ENCODE measurements at regions not wholly inside any gene's neighbourhood (a gene's known extent, or its start where the extent isn't known, plus 50 kb on each side); places are given as distances from the start of the nearest gene placed in this dataset.

DNA sequence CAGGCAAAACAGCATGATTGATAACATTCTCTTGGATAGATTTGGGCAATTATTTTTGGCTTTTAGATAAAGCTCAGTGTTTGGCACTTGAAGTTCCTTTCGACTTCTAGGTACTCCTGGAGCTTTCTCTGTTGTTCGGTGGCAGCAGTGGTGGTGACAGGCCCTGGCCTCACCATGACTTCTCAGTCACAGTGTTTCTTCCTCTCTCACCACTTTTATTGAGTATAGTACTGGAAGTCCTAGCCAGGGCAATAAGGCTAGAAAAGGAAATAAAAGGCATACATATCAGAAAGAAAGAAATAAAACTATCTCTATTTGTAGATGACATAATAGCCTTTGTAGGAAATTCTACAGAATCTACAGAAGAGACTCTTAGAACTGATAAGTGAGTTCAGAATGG, 101.2 kb upstream of the SIRPG start:
- Mint-ChIP-seq H3K4me1 (peaks cover 0 to 8% (median 7%) of the 10 kb centered on the region in 4 donors), H3K27me3 (peaks cover 0 to 3% of the 10 kb centered on the region in 2 donors)
- CTCF ChIA-PET (ENCODE audit: partially characterized antibody): interaction anchor here (0.9 to 3.9 kb wide), 3 partner anchors 11 to 255 kb away, joined by 3 to 27 read pairs (median 5); no protein-coding TSS in a partner anchor

DNA sequence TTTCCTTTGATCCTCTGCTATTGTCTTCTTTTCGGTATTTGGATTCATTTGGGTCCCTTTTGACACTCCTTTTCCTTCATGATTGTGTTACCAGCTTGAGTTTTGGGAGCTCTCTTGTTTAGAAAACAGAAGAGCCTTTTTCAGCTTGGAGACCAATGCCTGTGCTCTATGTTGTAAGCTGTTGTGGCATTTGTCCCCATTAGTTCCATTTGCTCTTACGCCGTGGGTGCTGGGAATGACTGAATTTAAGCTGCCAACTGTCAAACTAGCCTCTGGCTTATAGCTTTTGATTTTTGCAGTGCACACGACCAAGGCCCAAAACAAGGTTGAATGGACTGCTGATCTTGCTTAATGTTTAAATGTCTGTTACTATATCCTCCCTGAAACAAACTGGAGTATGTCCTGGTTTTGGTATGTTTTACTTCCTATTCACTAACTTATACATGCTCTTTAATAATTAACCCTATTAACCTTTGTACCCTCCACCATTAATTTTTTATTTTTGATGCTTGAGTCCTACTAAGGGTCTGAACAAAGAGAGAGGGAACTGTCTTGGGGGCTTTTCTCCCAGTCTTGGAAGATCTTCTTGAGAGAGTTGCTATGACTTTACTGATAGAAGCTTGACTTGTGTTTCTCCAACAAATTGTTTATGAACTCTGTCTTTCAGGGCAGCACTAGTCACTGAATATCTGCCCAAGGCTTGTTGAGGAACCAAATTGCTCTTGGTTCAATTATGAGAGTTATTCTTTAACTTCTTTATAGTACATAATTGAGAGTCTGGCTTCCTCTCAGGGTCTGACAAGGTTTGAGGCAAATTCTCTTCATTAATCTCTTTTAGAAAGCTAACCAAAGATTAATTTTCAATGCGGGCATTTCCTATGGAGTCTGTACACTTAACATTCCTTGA, 100.3 kb upstream of the SIRPG start:
- Histone ChIP-seq H3K36me3 (ENCODE audit: insufficient read depth, low read length) (no peaks in the 10 kb centered on the region), H3K27me3 (ENCODE audit: insufficient read depth, low read length) (no peaks in the 10 kb centered on the region), H3K9me3 (ENCODE audit: control insufficient read depth in 1 of 2, low read length in 2 of 2) (no peaks in the 10 kb centered on the region), H3K4me1 (ENCODE audit: insufficient read depth, low read length) (no peaks in the 10 kb centered on the region), H3K27ac (ENCODE audit: low read depth, low read length) (no peak overlapping the region), H3K4me3 (ENCODE audit: low read length in 2 of 2) (no peak overlapping the region)
- Mint-ChIP-seq H3K27me3 (peaks cover 0 to 3% of the 10 kb centered on the region in 2 donors), H3K36me3 (no peaks in the 10 kb centered on the region), H3K4me1 (peaks cover 0 to 9% (median 8%) of the 10 kb centered on the region in 4 donors), H3K27ac (peak overlapping the region in 1 of 7 donors; percentile 57), H3K9me3 (peaks cover 0 to 1% (median 0%) of the 10 kb centered on the region in 8 donors), H3K4me3 (no peak overlapping the region)
- CTCF ChIA-PET (ENCODE audit: partially characterized antibody): interaction anchor here (1.1 to 3.9 kb wide), 6 partner anchors 8 to 254 kb away, joined by 3 to 27 read pairs (median 4); no protein-coding TSS in a partner anchor
- POLR2A ChIA-PET (ENCODE audit: partially characterized antibody): no interaction called here
- DNase-seq: no peak
- intact Hi-C loops (cut with micrococcal nuclease): no loop called here

More for the DNA sequence above, 101.2 kb upstream of the SIRPG start:
- no peak overlapping the region for H3K27ac Mint-ChIP-seq
- H3K36me3 Mint-ChIP-seq: no peaks in the 10 kb centered on the region
- Histone ChIP-seq H3K4me3 (ENCODE audit: low read length in 2 of 2) (no peak overlapping the region), H3K27me3 (ENCODE audit: insufficient read depth, low read length) (no peaks in the 10 kb centered on the region), H3K4me1 (ENCODE audit: insufficient read depth, low read length) (no peaks in the 10 kb centered on the region), H3K27ac (ENCODE audit: low read depth, low read length) (no peak overlapping the region), H3K9me3 (ENCODE audit: control insufficient read depth in 1 of 2, low read length in 2 of 2) (no peaks in the 10 kb centered on the region), H3K36me3 (ENCODE audit: insufficient read depth, low read length) (no peaks in the 10 kb centered on the region)
- no peak overlapping the region for H3K4me3 Mint-ChIP-seq
- POLR2A ChIA-PET (ENCODE audit: partially characterized antibody): no interaction called here
- DNase-seq: no peak
- intact Hi-C loops (cut with micrococcal nuclease): no loop called here
- no peaks in the 10 kb centered on the region for H3K9me3 Mint-ChIP-seq

- Histone ChIP-seq H3K27ac (ENCODE audit: low read depth, low read length) (no peak overlapping the region), H3K36me3 (ENCODE audit: insufficient read depth, low read length) (no peaks in the 10 kb centered on the region), H3K4me1 (ENCODE audit: insufficient read depth, low read length) (no peaks in the 10 kb centered on the region), H3K27me3 (ENCODE audit: insufficient read depth, low read length) (no peaks in the 10 kb centered on the region), H3K4me3 (ENCODE audit: low read length in 2 of 2) (no peak overlapping the region), H3K9me3 (ENCODE audit: control insufficient read depth in 1 of 2, low read length in 2 of 2) (no peaks in the 10 kb centered on the region)
- no peaks in the 10 kb centered on the region for H3K36me3 Mint-ChIP-seq
- H3K4me1 Mint-ChIP-seq: peaks cover 0 to 9% (median 8%) of the 10 kb centered on the region in 4 donors
- peaks cover 0 to 3% of the 10 kb centered on the region in 2 donors for H3K27me3 Mint-ChIP-seq
- peaks cover 0 to 8% (median 6%) of the 10 kb centered on the region in 8 donors for H3K9me3 Mint-ChIP-seq
- intact Hi-C loops (cut with micrococcal nuclease): no loop called here
- H3K4me3 Mint-ChIP-seq: no peak overlapping the region
- CTCF ChIA-PET (ENCODE audit: partially characterized antibody): interaction anchor here (1.1 to 3.9 kb wide), 4 partner anchors 9 to 208 kb away, joined by 3 to 27 read pairs (median 5); no protein-coding TSS in a partner anchor
- no peak for DNase-seq
- H3K27ac Mint-ChIP-seq: no peak overlapping the region
- POLR2A ChIA-PET (ENCODE audit: partially characterized antibody): no interaction called here
These were observed 99.5 kb upstream of the SIRPG start for GRCh38 chr20:1757072-1757471.

DNA sequence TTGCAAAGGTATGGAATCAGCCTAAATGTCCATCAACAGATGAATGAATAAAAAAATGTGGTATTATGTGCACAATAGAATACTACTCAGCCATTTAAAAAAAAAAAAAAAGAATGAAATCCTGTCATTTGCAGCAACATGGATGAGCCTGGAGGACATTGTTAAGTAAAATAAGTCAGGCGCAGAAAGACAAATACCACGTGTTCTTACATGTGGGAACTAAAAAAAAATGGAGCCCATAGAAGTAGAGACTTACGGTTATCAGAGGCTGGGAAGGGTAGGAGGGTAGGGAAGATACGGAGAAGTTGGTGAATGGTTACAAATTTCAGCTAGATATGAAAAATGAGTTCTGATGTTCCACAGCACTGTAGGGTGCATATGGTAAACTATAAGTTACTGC, 97.2 kb upstream of the SIRPG start:
- Histone ChIP-seq H3K27ac (ENCODE audit: low read depth, low read length) (no peak overlapping the region), H3K4me1 (ENCODE audit: insufficient read depth, low read length) (no peaks in the 10 kb centered on the region), H3K9me3 (ENCODE audit: control insufficient read depth in 1 of 2, low read length in 2 of 2) (no peaks in the 10 kb centered on the region), H3K4me3 (ENCODE audit: low read length in 2 of 2) (no peak overlapping the region), H3K27me3 (ENCODE audit: insufficient read depth, low read length) (no peaks in the 10 kb centered on the region), H3K36me3 (ENCODE audit: insufficient read depth, low read length) (no peaks in the 10 kb centered on the region)
- Mint-ChIP-seq H3K9me3 (peaks cover 0 to 17% (median 11%) of the 10 kb centered on the region in 8 donors), H3K36me3 (no peaks in the 10 kb centered on the region), H3K27me3 (no peaks in the 10 kb centered on the region), H3K4me3 (no peak overlapping the region), H3K27ac (no peak overlapping the region), H3K4me1 (peaks cover 0 to 9% (median 8%) of the 10 kb centered on the region in 4 donors)
- CTCF ChIA-PET (ENCODE audit: partially characterized antibody): interaction anchor here (1.2 kb wide), 1 partner anchor 10 kb away, joined by 4 read pairs; no protein-coding TSS in a partner anchor
- intact Hi-C loops (cut with micrococcal nuclease): no loop called here
- POLR2A ChIA-PET (ENCODE audit: partially characterized antibody): no interaction called here
- DNase-seq: no peak

DNA sequence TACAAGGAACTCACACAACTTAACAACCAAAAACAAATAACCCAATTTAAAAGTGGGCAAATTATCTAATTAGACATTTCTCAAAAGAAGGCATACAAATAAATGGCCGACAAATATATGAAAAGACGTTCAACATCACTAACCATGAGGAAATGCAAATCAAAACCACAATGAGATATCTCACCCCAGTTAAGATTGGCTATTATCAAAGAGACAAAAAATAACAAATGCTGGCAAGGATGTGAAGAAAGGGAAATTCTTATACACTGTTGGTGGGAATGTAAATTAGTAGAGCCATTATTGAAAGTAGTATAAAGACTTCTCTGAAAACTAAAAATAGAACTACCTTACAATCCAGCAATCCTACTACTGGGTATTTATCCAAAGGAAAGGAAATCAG, 96.7 kb upstream of the SIRPG start:
- Histone ChIP-seq H3K4me1 (ENCODE audit: insufficient read depth, low read length) (no peaks in the 10 kb centered on the region), H3K27me3 (ENCODE audit: insufficient read depth, low read length) (no peaks in the 10 kb centered on the region), H3K27ac (ENCODE audit: low read depth, low read length) (no peak overlapping the region), H3K4me3 (ENCODE audit: low read length in 2 of 2) (no peak overlapping the region), H3K9me3 (ENCODE audit: control insufficient read depth in 1 of 2, low read length in 2 of 2) (no peaks in the 10 kb centered on the region), H3K36me3 (ENCODE audit: insufficient read depth, low read length) (no peaks in the 10 kb centered on the region)
- Mint-ChIP-seq H3K9me3 (peaks cover 0 to 17% (median 11%) of the 10 kb centered on the region in 8 donors), H3K27me3 (no peaks in the 10 kb centered on the region), H3K4me3 (no peak overlapping the region), H3K36me3 (no peaks in the 10 kb centered on the region), H3K27ac (peak overlapping the region in 2 of 7 donors; percentile 8 to 47), H3K4me1 (peaks cover 0 to 9% (median 8%) of the 10 kb centered on the region in 4 donors)
- no peak for DNase-seq
- ChIA-PET CTCF (ENCODE audit: partially characterized antibody) (interaction anchor here (1.2 kb wide), 1 partner anchor 11 kb away, joined by 4 read pairs; no protein-coding TSS in a partner anchor), POLR2A (ENCODE audit: partially characterized antibody) (no interaction called here)
- intact Hi-C loops (cut with micrococcal nuclease): no loop called here

DNA sequence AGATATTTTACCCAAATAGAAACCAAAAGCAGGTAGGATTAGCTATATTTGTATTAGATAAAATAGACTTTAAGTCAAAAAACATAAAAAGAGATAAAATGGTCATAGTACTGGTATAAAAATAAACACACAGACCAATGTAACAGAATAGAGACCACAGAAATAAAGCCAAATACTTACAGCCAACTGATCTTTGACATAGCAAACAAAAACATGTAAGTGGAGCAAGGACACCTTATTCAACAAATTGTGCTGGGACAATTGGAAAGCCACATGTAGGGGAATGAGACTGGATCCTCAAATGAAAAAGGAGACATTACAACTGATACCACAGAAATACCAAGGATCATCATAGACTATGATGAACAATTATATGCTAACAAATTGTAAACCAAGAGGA, 94.5 kb upstream of the SIRPG start:
- Mint-ChIP-seq H3K27ac (no peak overlapping the region), H3K9me3 (peaks cover 0 to 17% (median 11%) of the 10 kb centered on the region in 8 donors)
- CTCF ChIA-PET (ENCODE audit: partially characterized antibody): interaction anchor here (1.0 to 1.6 kb wide), 2 partner anchors 13 to 17 kb away, joined by 3 to 6 read pairs; no protein-coding TSS in a partner anchor

GRCh38 chr20:1748777-1749176, 91.2 kb upstream of the SIRPG start:
- peaks cover 2 to 6% of the 10 kb centered on the region in 2 donors for H3K27me3 Mint-ChIP-seq
- H3K4me3 Mint-ChIP-seq: no peak overlapping the region
- ChIA-PET POLR2A (ENCODE audit: partially characterized antibody) (no interaction called here), CTCF (ENCODE audit: partially characterized antibody) (no interaction called here)
- no peaks in the 10 kb centered on the region for H3K4me1 ChIP-seq (ENCODE audit: insufficient read depth, low read length)
- H3K36me3 Mint-ChIP-seq: no peaks in the 10 kb centered on the region
- peaks cover 0 to 17% (median 11%) of the 10 kb centered on the region in 8 donors for H3K9me3 Mint-ChIP-seq
- peaks cover 0 to 1% (median 1%) of the 10 kb centered on the region in 4 donors for H3K4me1 Mint-ChIP-seq
- no peak overlapping the region for H3K27ac ChIP-seq (ENCODE audit: low read depth, low read length)
- H3K36me3 ChIP-seq (ENCODE audit: insufficient read depth, low read length): no peaks in the 10 kb centered on the region
- DNase-seq: no peak
- H3K9me3 ChIP-seq (ENCODE audit: control insufficient read depth in 1 of 2, low read length in 2 of 2): no peaks in the 10 kb centered on the region
- H3K27me3 ChIP-seq (ENCODE audit: insufficient read depth, low read length): no peaks in the 10 kb centered on the region
- intact Hi-C loops (cut with micrococcal nuclease): no loop called here
- no peak overlapping the region for H3K4me3 ChIP-seq (ENCODE audit: low read length in 2 of 2)
- no peak overlapping the region for H3K27ac Mint-ChIP-seq

More for the DNA sequence above, 94.5 kb upstream of the SIRPG start:
- POLR2A ChIA-PET (ENCODE audit: partially characterized antibody): no interaction called here
- H3K27ac ChIP-seq (ENCODE audit: low read depth, low read length): no peak overlapping the region
- no peaks in the 10 kb centered on the region for H3K27me3 ChIP-seq (ENCODE audit: insufficient read depth, low read length)
- Mint-ChIP-seq H3K36me3 (no peaks in the 10 kb centered on the region), H3K4me1 (peaks cover 0 to 9% (median 8%) of the 10 kb centered on the region in 4 donors), H3K4me3 (no peak overlapping the region), H3K27me3 (peaks cover 2 to 4% of the 10 kb centered on the region in 2 donors)
- no peaks in the 10 kb centered on the region for H3K9me3 ChIP-seq (ENCODE audit: control insufficient read depth in 1 of 2, low read length in 2 of 2)
- intact Hi-C loops (cut with micrococcal nuclease): no loop called here
- H3K4me3 ChIP-seq (ENCODE audit: low read length in 2 of 2): no peak overlapping the region
- no peaks in the 10 kb centered on the region for H3K4me1 ChIP-seq (ENCODE audit: insufficient read depth, low read length)
- DNase-seq: no peak
- no peaks in the 10 kb centered on the region for H3K36me3 ChIP-seq (ENCODE audit: insufficient read depth, low read length)
